Astrocyte of the spinal cord (primary cell): ENCODE measurements at regions not wholly inside any gene's neighbourhood (a gene's known extent, or its start where the extent isn't known, plus 50 kb on each side); places are given as distances from the start of the nearest gene placed in this dataset.

Source experiments
- DNase-seq: peaks from one replicate; pipeline ENCODE4 v3.0.0; 2011; ENCODE audit warnings: low read depth, low spot score
- H3K4me3 ChIP-seq: 2 replicates; pipeline ENCODE4 v1.5.1; 2011; ENCODE audit warnings: low read depth, mild to moderate bottlenecking, low read length, moderate library complexity
- CTCF ChIP-seq: IDR thresholded peaks from 2 replicates; pipeline ENCODE4 v1.5.1; 2012; ENCODE audit warnings: low read depth, mild to moderate bottlenecking, low read length, inconsistent platforms
- in situ Hi-C: cut with HindIII; loops from 2 replicates; pipeline ENCODE4 v1.10.0; 2017; ENCODE audit warnings: low sequenced_read_pairs

- DNase-seq = no peak
- no peak for TF ChIP-seq CTCF
- H3K4me3 ChIP-seq = no peak overlapping the region
- in situ Hi-C loops = no loop called here
These were observed 204.9 kb upstream of the USP25 start for GRCh38 chr21:15524855-15525254.

GRCh38 chr21:15526798-15527197 is 203.0 kb upstream of the USP25 start:
- in situ Hi-C loops = no loop called here
- TF ChIP-seq CTCF = no peak
- DNase-seq = no peak
- no peak overlapping the region for H3K4me3 ChIP-seq

GRCh38 chr21:15528346-15528745 is 201.4 kb upstream of the USP25 start:
- H3K4me3 ChIP-seq = no peak overlapping the region
- no peak for DNase-seq
- no peak for TF ChIP-seq CTCF
- in situ Hi-C loops = no loop called here

GRCh38 chr21:15531986-15532385 is 197.8 kb upstream of the USP25 start:
- no peak for DNase-seq
- no peak overlapping the region for H3K4me3 ChIP-seq
- no peak for TF ChIP-seq CTCF
- in situ Hi-C loops = no loop called here

GRCh38 chr21:15533618-15534017 is 196.2 kb upstream of the USP25 start:
- DNase-seq = no peak
- in situ Hi-C loops = no loop called here
- no peak overlapping the region for H3K4me3 ChIP-seq
- no peak for TF ChIP-seq CTCF

GRCh38 chr21:15534450-15534886 is 195.3 kb upstream of the USP25 start:
- no peak for DNase-seq
- TF ChIP-seq CTCF = no peak
- in situ Hi-C loops = no loop called here
- no peak overlapping the region for H3K4me3 ChIP-seq

- no peak for DNase-seq
- TF ChIP-seq CTCF = no peak
- no peak overlapping the region for H3K4me3 ChIP-seq
- in situ Hi-C loops = no loop called here
These were observed 190.4 kb upstream of the USP25 start for GRCh38 chr21:15539376-15539775.
